ENCODE measurements at regions not wholly inside any gene's neighbourhood (a gene's known extent, or its start where the extent isn't known, plus 50 kb on each side); places are given as distances from the start of the nearest gene placed in this dataset.
A peak's percentile ranks its signal among the peaks of the same experiment; 100 is the strongest.

DNA sequence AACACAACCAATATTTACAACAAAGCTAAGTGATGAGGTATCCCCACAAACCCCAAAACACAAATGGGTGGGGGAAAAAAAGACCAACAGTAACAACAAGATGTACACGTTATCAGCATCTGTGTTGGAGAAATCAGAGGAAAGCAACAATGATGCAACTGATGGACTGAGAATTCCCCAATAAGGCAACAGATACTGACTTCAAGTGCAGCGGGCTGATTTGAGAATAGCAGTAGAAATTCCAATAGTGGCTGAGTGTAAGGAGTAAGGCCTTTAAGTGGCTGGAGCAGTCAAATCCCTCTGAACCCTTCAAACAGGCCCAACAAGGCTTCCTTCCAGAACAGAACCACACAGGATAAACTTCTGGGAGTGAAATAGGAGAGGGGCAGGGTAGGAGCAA is 97.6 kb downstream of the TM2D1 start:
- no peak for DNase-seq (ENCODE audit: low read depth in 2 of 2)

DNA sequence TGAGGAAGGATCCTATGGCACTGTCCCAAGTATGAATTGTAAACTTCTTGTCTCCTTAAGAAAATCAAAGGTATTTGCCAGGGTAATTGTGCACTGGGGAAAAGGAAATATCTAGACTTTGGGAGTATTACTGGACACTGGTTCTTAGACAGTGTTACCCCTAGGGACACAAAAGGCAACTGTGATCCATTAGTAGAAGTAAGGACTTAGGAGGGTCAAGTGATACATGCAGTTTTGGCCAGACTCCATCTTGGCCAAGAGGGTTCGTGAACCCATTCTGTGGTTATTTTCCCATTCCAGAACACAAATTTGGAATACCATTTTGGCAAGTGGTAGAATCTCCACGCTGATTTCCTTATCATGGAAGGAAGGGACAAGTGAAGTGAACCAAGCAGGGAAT is 98.1 kb downstream of the TM2D1 start:
- DNase-seq (ENCODE audit: low read depth in 2 of 2) = no peak

DNA sequence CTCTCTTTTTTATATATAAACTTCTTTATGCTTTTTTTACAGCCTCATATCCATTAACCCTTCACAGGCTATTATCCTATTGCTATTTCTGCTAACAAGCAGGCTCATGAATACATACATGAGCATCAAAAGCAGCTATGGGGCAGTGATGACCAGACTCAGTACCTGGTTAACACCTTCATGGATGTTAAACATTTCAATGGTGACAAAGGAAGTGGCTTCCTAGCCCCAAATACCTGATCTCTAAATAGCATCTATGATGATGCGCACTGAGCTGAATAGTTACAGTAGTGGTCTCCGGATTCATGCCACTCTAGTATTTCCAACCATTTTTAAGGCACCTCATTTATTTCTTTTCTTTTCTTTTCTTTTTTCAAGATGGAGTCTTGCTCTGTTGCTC is 101.1 kb downstream of the TM2D1 start:
- no peak for DNase-seq (ENCODE audit: low read depth in 2 of 2)

DNA sequence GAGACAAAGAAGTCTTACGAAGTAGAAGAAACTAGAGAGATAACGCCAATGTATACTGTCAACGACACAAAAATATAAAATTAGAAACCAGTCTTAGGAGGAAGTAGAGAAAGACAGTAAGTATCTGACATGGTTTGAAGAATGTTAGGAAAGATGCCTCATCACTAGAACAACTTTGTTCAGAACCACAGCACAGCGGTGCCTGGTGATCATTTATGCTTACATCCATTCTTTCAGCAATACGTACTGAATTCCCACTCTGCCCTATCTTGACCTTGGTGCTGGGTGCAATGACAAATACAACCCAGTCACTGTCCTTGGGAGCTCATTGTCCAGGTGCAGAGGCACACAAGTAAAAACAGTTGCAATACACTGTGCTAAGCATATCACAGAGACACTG is 104.4 kb downstream of the TM2D1 start:
- no peak for DNase-seq (ENCODE audit: low read depth in 2 of 2)

DNA sequence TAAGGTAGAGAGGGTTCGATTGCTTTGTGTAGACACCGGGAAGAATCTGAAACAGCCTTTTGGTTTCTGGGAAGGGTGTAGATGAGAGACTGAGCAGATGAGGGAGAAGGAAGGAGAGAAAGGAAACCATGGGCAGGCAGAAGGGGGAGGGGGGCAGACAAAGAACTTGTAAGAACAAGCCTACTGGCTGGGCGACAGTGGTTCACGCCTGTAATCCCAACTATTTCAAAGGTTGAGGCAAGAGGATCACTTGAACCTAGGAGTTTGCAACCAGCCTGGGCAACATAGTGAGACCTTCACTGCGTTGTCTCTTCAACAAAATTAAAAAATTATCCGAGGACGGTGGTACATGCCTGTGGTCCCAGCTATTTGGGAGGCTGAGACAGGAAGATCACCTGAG is 106.2 kb downstream of the TM2D1 start:
- no peak for DNase-seq (ENCODE audit: low read depth in 2 of 2)

DNA sequence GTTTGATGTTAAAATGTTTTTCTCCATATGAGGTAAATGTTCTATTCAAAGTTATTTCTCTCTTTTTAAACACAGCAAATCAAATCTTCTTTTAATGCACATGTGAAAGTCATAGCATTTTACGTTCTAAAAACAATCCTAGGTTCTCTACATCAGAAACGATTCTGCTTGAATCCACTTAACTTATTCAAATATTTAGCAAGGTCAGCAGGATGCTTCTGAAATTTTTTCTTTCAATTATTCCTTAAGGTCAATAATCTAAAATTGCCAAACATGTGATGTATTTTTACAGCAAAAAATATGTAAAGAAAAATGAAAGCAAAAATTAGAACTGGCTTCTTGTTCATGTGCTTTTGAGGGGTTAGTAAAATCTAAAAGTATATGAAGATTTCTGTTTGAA is 106.7 kb downstream of the TM2D1 start:
- DNase-seq (ENCODE audit: low read depth in 2 of 2) = no peak

DNA sequence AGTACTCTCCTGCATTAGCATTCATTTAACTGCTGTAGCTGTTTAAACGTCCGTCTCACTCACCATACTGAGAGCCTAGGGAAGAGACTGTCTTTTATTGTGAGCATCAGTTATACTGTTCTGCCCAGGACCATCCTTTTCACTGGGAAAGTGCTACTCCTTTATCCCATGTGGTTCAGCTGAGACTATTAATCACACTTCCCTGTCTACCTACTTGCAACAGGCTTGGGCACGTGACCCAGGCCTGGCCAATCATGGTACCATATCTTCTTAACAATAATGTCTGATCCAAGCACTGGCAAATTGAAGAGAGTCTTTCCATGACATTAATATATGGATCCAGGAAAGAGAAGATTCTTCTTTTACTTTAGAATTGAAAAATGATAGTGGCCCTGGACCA is 108.1 kb downstream of the TM2D1 start:
- DNase-seq (ENCODE audit: low read depth in 2 of 2) = no peak

DNA sequence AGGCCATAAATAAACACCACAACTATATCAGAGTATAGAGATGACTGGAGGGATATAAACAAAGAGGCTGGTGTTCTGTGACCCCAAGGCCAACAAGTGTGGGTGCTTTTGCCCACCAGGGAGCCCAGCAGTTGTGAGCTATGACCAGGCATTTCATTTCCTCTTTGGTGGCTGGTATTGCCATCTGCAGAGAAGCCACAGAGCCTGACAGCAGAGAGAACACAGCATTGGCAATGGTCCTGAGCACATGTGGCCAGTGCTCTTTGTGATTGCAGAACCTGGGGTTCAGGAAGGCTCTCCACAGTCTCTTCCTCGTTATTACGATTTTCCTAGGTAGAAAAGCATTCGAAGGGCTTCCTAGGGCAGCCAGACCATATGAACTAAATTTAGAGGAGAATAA is 112.3 kb downstream of the TM2D1 start:
- DNase-seq (ENCODE audit: low read depth in 2 of 2) = no peak

DNA sequence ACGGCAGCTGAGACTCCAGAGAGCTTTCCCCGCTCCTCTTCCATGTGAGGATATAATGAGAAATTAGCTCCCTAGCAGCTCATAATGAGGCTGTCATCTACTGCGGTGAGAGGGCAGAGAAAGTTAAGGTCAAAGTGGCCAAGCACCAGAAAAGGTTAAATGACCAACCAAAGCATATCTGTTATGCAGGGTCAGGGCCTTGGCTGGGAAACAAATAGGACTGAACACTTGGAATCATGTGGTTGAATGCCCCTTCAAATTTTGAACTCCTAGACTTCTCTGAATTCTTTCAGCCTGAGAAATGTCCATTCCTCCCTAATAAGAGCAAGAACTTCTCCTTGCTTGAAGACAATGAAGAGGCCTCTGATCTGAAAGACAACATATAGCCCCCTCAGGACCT is 115.9 kb downstream of the TM2D1 start:
- DNase-seq (ENCODE audit: low read depth in 2 of 2) = no peak

DNA sequence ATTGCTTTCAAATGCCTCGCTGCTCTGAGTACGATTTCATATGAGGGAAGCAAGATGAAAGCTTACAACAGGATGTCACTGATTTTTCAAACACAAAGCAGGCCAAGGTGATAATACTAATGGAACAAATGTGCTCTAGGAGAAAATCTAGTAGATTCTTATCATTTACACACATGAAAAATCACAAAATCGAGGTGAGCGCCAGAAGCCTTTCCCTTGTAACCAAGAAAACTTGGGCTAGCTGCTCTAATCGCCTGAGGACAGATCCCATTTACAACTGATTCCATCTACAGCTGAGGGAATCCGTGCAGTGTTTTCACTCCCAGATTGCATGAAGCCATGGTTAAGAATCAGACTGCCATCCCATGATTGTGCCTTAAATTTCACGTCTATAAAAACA is 117.5 kb downstream of the TM2D1 start:
- DNase-seq (ENCODE audit: low read depth in 2 of 2) = no peak

DNA sequence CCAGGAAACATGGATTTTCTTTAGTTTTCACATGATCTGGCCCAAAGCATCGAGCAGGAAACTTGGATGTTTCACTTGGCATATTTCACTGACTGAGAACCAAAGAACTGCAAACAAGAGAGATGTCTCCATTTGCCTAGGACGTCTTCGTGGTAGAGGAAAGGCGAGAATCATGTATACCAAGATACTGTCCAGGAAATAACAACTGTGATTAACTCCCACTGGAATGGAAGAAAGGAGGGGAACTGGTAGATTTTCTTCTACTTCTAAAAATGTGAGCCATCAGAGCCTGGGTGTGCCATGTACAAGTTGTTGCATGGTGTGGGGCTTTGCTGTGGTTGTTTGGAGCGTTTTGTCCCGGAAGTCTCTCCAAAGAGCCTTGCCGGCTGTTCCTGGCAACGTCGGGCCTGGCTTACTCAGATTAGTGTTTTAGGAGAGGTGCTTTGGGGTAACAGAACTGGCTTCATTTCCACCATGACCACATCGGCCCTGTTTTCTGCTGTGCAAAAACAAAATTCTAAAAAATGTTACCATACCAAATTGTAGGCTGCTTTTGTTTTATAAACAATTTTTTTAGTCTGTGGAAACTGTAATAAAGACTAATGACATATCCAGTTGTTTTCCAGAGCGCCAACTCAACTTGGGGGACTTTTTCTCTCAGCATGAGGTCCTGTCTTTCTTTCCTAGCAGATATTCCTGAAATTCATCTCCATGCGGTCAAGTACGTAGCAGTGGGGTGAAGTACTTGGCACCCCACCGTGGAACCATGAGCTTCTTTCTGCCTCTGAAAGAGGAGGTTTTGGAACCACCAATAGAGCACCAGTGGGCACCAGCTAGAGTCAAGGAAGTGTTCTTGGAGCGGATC is 118.3 kb downstream of the TM2D1 start:
- no peak for DNase-seq (ENCODE audit: low read depth in 2 of 2)

DNA sequence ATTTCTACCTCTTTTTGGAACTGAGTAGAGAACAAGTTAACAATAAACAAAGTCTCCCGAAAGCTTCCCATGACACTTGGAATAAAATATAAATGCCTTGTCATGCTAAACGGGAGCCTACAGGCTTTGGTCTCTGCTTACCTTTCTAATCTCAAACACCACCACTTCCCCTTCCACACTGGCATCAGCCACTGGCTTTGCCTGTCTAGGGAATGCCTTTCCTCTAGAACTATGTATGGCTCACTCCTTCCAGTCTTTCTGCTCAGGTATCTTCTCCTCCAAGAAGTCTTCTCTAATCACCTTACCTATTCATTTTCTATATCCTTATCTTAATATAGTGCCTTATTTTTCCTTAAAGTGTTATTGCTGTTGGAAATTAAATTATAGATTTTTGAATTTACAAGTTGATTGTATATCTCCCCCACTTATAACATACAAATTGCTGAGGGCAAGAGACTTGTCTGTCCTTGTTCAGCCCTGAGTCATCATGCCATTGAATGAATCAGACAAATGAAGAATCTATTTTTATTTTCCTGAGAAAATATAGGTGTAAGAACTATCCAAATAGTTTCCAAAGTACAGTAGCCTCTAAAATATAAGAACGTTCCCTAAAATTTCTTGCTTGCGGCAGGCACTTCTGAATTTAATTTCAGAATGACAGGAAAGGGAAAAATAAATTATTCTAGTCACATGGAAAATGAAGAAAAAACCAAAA is 119.2 kb downstream of the TM2D1 start:
- no peak for DNase-seq (ENCODE audit: low read depth in 2 of 2)

DNA sequence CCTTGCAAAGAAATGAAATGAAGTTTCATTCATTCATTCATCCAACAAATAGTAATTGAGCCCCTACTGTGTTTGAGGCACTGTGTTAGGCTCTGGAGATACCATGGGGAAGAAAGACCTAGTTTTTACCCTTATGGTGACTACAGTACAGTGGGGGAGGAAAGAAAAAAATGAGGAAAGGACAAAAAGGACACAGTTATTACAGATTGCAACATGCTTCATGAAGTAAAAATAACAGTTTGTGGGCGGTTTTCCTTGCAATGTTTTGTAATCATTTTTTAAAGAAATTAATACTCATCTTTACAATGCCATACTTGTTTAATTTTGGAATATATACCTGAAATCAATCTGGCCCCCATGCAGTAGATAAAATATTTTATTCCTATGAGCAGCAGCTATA is 120.3 kb downstream of the TM2D1 start:
- no peak for DNase-seq (ENCODE audit: low read depth in 2 of 2)

DNA sequence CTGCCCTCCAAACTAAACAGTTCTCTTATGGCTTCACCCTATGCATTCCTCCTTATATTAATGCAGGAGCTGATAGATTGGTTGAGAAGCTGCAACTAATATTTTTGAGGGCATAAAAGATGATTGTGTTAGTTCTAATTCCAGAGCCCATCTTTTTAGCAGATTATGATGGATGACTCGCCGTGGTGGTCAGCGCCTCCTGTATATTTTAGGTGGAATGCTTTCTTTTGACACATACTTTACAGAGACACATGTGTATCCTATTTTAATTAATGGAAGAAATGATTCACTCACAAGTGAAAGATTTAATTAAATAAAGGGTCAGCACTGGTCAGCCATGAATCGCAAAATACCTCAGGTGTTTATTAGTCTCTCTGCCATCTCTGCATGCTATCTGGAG is 120.7 kb downstream of the TM2D1 start:
- DNase-seq (ENCODE audit: low read depth in 2 of 2) = no peak

DNA sequence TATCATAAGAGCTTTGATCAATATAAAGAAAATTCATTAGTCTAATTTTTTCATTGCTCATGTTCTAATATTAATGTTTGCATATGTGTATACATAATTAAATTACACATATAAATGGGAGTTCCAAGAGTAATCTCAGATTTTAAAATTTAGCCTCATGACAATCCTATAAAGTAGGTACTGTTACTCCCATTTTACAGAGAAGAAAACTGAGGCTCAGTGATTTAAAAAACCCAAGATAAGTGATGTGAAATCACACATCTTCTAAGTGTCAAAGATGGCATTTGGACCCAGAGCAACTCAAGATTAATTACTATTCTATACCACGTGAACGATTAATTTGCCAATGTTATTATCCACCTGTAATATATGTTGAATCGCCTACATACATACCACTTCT is 122.3 kb downstream of the TM2D1 start:
- no peak for DNase-seq (ENCODE audit: low read depth in 2 of 2)

DNA sequence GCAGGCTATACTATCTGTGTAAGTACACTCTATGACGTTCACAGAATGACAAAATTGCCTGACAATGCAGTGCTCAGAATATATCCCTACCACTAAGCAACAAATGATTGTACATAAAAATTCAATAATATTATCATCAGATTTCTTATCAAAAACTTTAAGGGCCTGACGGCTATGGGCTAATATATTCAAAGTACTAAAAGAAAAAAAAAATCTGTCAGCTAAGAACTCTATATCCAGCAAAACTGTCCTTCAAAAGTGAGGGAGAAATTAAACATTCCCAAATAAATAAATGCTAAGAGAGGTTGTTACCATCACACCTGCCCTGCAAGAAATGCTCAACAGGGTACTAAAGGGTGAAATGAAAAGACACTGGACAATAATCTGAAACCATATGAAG is 127.3 kb downstream of the TM2D1 start:
- no peak for DNase-seq (ENCODE audit: low read depth in 2 of 2)

DNA sequence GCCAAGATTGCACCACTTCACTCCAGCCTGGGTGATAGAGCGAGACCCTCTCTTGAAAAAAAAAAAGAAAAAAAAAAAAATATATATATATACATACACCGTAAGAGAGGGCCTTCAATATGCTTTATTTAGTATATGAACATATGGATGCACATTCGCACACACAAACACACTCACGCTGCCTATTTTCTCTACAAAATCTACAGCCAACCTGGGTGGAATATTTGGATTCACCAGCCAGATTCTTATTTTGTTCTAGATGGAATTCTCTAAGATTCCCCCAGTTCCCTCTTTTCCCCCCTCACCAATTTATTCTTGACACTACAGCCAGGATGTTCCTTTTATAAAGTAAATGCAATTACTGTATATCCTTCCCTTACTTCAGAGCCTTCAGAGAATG is 131.6 kb downstream of the TM2D1 start:
- no peak for DNase-seq (ENCODE audit: low read depth in 2 of 2)

DNA sequence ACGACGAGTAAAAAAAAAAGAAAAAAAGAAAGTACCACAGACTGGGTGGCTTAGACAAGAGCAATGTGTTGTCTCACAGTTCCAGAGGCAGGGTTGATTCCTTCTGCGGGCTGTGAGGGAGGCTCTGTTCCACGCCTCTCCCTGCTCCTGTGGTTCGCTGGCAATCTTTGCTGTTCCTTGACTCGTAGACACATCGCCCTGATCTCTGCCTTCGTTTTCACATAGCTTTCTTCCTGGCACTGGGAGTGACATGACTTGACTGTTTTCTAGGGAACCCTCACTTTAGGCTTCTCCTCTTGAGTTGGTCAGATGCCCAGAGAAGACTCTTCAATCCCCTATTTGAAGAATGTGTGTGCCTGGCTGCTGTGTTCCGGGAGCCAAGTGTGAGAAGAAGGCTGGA is 133.6 kb downstream of the TM2D1 start:
- no peak for DNase-seq (ENCODE audit: low read depth in 2 of 2)

DNA sequence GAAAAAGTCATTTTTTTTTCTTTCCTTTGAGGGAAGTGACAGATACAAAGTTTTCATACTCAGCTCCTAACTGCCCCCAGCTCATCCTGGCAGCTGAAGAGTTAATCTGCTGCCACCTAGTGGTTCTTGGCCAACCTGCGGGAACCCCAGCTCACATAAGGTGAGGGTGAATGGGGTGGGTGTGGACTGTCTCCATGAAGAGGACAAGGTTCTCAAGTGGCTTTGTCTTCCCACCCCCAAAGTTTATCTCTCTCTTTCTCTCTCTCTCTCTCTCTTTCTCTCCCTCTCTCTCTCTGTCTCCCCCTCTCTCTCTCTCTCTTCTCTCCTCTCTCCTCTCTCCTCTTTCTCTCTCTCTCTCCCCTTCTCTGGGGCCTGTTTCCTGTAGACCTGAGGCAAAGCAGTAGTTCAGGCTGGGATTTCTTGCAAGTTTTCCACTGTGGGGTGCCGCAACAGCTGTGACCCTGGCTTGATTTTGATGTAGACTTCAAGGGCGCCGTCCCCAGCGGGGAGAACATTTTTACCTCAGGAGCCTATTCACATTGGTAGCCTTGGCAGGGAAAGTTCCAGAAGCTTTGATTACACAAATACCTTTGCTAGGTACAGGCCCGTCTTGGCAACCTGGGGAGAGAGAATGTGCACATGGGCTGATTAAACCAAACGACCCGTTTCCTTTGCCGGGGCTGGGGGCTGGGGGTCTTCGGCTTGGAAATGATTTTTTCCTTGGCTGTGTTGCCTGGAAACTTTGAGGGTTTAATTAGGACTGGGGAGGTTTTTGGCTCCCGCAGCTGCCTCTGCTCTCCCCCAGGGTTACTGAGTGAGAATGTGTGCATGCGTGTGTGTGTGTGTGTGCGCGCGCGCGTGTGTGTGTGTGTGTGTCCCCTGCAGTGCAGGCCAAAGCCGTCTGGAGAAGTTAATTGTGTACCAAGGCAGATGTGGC is 135.9 kb downstream of the TM2D1 start:
- peak in 1 of 2 experiments; percentile 35 for DNase-seq (ENCODE audit: low read depth in 2 of 2)

DNA sequence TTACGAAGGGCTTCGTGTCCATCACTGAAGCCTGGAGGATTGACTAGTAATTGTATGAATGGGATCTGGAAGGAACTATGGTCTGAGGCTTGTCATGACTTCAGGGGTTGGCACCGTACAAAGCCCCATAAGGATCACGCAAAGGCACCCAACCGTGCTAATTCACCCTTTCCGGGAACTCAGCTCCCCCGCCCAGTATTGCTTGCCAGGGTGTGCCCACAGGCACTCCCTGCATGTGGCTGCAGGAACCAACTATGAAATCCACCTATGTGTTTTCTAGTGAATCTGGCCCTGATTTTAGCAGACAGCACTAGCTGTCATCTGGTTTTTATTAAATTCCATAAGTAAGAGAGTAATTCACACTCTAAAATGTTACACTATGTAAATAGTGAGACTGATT is 139.2 kb downstream of the TM2D1 start:
- DNase-seq (ENCODE audit: low read depth in 2 of 2) = no peak

DNA sequence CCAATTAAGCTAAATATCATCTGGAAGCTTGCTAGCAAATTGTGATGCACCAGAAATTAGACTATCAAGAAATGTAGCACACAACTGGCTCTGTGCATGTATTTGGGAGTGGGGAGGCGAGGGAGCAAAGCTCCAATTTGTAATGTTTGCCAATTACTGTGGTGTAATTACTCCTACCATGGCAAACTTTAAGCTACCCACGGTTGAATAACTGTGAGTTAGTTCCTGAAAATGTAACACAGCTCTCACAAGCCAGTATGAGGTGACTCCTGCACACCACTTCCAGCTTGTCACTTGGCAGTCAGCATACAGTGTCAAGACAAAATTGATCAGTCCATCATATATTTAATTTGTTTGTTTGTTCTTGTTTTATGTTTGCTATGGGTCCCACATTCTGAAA is 141.2 kb downstream of the TM2D1 start:
- no peak for DNase-seq (ENCODE audit: low read depth in 2 of 2)

DNA sequence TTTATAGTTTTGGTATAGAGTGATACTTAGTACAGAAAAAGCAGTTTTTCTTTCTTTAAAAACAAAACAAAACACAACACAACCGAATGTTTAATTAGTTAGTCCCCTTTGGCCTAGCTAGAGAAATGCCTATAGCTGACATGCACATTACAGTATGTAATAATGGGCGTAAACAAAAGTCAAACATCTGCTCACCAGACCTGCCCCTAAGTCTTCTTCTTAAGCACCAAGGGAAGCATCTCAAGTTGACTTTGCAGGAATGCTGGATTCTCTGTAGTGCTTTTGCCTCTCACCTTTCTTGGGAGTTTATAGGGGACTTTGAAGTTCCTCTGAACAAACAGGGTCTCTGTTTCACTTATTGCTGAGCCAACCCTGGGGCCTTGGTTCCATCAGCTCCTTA is 143.7 kb downstream of the TM2D1 start:
- DNase-seq (ENCODE audit: low read depth in 2 of 2) = no peak
